GM19239 (cell line): ENCODE measurements at regions not wholly inside any gene's neighbourhood (a gene's known extent, or its start where the extent isn't known, plus 50 kb on each side); places are given as distances from the start of the nearest gene placed in this dataset.

Experiments
- DNase-seq: peaks from one replicate; pipeline ENCODE4 v3.0.0; 2011; ENCODE audit warnings: low spot score; ENCODE audit not compliant: insufficient read length
- FAIRE-seq: peaks from 2 replicates; lab custom pipeline; 2011; peaks lifted over from hg19 to GRCh38; lab: Jason Lieb, UNC

DNA sequence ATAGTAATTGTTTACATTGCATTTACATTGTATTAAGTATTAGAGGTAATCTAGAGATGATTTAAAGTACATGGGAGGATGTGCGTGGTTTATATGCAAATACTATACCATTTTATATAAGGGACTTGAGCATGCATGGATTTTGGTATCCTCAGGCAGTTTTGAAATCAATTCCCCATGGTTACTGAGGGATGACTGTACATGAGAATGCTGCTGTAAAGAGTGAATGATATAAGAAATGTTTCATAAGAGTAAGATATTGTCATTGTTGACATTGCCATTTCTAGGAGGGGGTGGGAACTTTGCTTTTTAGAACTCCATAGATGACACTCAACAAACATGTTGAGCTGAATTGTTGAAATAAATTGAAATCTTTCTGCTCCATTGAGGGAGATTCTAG lies 185.0 kb downstream of the SEMA6A start:
- DNase-seq: no peak
- FAIRE-seq: no peak

- DNase-seq (no peak), FAIRE-seq (no peak)
Measured at GRCh38 chr5:116388564-116389258, 185.9 kb downstream of the SEMA6A start.

- no peak for DNase-seq
- FAIRE-seq: no peak
Measured at GRCh38 chr5:116387738-116388137, 186.9 kb downstream of the SEMA6A start.

DNA sequence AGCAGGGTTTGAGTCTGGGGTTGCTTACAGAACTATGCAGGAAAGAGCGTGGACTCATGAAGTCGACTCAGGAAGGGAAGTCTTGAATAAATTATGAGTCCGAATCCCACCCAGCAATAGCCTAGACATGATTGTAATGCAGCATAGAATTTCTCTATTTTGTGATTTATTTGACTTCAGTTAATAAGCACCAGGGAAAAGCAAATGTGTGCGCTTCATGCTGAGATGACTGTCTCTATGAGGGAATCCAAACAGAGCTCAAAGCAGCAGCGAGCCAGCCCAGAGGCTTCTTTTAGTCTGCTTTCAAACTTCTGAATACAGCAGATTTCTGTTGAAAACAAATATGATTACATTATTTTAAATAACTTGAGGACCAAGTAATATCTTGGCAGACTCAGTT lies 188.0 kb downstream of the SEMA6A start:
- FAIRE-seq (no peak), DNase-seq (no peak)

DNA sequence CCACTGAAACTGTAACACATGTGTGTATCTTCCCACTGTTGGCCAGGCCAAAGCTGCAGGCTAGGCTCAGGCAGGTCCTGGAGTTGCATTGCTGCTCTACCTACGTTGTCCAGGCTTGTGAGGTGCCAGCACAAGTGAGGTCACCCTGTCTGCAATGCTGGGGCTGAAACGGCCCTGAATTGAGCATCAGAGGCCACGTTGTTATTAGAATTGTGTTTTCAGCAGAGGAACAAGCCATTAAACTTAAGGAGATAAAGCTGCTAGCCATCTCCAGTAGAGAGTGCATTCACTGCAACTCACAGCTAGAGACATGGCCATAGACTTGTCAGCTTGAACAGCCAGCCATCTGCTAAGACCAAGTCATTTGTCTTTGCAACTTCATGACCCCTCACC lies 191.8 kb downstream of the SEMA6A start:
- DNase-seq: no peak
- no peak for FAIRE-seq

DNA sequence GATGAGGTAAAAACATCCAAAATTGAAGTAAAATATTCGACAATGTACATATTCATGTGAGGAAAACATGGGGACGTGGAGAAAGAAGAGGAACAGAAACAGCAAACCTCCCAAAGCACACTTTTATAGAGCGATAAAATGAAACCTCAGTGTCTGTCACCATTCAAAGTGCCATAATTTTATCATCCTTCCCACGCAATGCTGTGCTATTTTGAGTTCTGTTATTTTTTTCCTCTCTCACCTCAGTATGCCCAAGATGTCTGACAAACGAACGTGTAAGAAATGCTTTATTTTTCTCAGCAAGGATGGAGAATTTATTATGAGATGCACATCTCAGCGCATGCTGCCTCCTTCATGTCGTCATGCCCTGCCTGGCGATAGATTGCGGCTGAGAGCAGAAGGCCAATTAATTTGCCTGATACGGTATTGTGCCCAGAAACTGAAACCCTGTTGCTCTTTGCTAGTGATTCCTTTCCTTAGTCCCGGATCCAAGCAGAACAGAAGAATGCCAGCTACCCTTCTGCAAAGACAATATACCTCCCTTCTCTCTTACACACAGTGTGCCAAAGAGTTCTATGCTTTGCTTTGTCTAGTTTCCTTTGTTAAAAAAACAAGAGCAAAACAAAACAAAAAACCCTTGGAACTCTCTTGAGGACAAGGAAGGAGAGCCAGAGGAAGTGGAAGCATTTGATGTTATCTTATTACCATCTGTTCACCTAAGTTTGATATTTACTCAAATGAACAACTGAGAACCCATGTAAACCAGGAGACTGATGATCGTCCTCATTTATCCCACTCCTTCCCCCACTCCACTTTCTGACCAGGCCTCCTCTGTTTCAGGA lies 192.4 kb downstream of the SEMA6A start:
- DNase-seq (no peak), FAIRE-seq (no peak)

GRCh38 chr5:116381201-116381600 lies 193.4 kb downstream of the SEMA6A start:
- no peak for DNase-seq
- no peak for FAIRE-seq

- no peak for DNase-seq
- no peak for FAIRE-seq
Measured at GRCh38 chr5:116380621-116381020, 194.0 kb downstream of the SEMA6A start.

GRCh38 chr5:116379306-116379705 lies 195.3 kb downstream of the SEMA6A start:
- FAIRE-seq: no peak
- no peak for DNase-seq

- FAIRE-seq (no peak), DNase-seq (no peak)
Measured at GRCh38 chr5:116378777-116379121, 195.9 kb downstream of the SEMA6A start.

- no peak for DNase-seq
- no peak for FAIRE-seq
Measured at GRCh38 chr5:116378007-116378776, 196.4 kb downstream of the SEMA6A start.

DNA sequence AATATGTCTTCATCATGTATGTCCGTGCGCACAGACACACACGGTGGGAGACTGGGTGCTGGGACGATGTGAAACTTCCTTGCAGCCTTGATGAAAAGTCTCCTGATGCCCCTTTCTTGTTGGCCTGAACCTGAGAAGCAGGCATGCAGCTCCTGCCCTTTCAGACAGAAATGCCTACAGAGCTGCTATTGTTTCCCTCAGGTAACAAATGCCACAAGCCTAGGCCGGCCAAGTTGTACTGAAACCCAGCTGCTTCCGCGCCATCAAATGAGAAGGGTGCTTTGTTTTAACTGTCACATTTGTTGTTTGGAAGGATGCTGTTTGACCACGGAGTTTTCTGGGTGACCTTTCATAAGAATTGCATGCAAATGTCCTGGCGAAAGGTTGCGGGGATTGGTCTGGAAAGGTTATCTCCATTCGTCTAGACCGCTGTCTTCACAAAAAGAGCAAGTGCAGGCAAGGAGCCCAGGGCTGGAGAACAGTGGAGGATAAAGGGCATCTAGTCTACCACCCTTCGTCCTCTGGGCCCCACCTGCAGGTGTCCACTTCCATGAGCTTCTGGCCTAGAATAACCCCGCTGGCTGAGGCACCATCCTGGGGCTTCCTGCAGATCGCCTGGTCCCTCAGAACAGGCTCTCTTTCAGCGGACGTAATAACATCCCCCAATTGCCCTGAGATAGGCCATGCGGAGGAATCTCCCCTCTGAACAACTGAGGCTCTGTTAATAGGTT lies 197.2 kb downstream of the SEMA6A start:
- DNase-seq (no peak), FAIRE-seq (no peak)

DNA sequence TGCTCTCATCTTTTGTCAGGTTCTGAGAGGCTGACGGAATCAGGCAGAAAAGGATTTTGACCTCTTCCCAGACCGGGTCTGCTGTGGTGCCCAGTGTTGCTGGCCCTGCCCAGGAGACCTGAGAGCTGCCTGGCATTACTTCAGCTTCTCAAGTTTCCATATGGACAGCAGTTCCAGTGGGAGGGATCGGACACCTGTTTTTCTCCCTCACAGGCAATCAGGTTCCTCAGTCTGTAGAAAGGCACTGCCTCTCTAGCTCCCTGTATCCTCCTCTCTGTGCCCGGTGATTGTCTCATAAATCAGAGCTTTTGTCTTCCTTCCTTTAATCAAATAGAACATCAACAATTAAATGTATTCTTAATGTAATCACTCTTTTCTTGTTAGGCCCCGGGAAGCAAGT lies 198.7 kb downstream of the SEMA6A start:
- no peak for DNase-seq
- FAIRE-seq: no peak

- DNase-seq: no peak
- peak; percentile 47 for FAIRE-seq
Measured at GRCh38 chr5:116374434-116374852, 200.2 kb downstream of the SEMA6A start.

GRCh38 chr5:116372931-116373597 lies 201.6 kb downstream of the SEMA6A start:
- FAIRE-seq (no peak), DNase-seq (no peak)

GRCh38 chr5:116371935-116372334 lies 202.7 kb downstream of the SEMA6A start:
- DNase-seq (no peak), FAIRE-seq (no peak)

- DNase-seq (no peak), FAIRE-seq (no peak)
Measured at GRCh38 chr5:116371431-116371830, 203.2 kb downstream of the SEMA6A start.

- DNase-seq (no peak), FAIRE-seq (no peak)
Measured at GRCh38 chr5:116370886-116371285, 203.7 kb downstream of the SEMA6A start.

- peak; percentile 60 for FAIRE-seq
Measured at GRCh38 chr5:116370149-116370548, 204.5 kb downstream of the SEMA6A start.

GRCh38 chr5:116365006-116365496 lies 209.6 kb downstream of the SEMA6A start:
- DNase-seq (no peak), FAIRE-seq (peak; percentile 37)

More at GRCh38 chr5:116370149-116370548, 204.5 kb downstream of the SEMA6A start:
- DNase-seq: no peak
